ENCODE measurements at regions not wholly inside any gene's neighbourhood (a gene's known extent, or its start where the extent isn't known, plus 50 kb on each side); places are given as distances from the start of the nearest gene placed in this dataset.
"Not testable (repeated sequence)": the region's sequence is repeated elsewhere in the genome, so short reads cannot be mapped to it uniquely, and the experiment has no call there.

DNA sequence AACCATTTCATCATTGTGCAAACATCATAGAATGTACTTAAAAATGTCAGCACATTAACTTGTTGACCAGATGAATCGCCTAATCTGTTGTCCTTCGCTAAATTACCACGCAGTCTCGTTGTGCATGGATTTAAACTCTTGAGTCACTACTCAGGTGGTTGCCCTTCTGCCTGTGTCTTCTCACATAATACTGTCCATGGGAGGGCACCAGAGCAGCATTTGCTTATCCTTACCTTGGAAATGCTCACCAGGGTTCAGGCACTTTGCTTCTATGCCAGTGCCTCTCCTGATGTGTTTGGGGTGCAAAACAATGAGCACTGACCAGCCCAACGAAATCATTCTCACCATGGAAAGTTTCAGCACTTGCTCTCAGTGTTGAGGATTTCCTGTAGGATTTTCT is 559.9 kb downstream of the RWDD3 start:
- DNase-seq: no peak
- Histone ChIP-seq H3K4me1 (ENCODE audit: control insufficient read depth in 1 of 2, insufficient read depth in 2 of 2, low read length in 2 of 2) (no peaks in the 10 kb centered on the region), H3K36me3 (replicated peaks in 1 of 2; ENCODE audit: control insufficient read depth in 1 of 2, insufficient read depth in 2 of 2, low read length in 2 of 2) (no peaks in the 10 kb centered on the region), H3K79me2 (ENCODE audit: insufficient read depth, low read length) (no peaks in the 10 kb centered on the region), H2AFZ (ENCODE audit: insufficient read depth, low read depth, low read length, poor library complexity, severe bottlenecking) (no peak overlapping the region), H3K4me2 (replicated peaks; ENCODE audit: extremely low read depth, low read length, poor library complexity, severe bottlenecking) (no peak overlapping the region), H3K4me3 (replicated peaks in 1 of 3; ENCODE audit: low read depth in 2 of 3, low read length in 3 of 3) (no peak overlapping the region), H3K27me3 (ENCODE audit: control insufficient read depth in 2 of 2, insufficient read depth in 2 of 2, low read length in 2 of 2) (no peaks in the 10 kb centered on the region), H4K20me1 (ENCODE audit: insufficient read depth, low read length) (no peaks in the 10 kb centered on the region), H3K27ac (ENCODE audit: low read depth in 1 of 2, low read length in 2 of 2) (no peak overlapping the region), H3K9ac (ENCODE audit: insufficient read depth, low read length, poor library complexity, severe bottlenecking) (no peak overlapping the region), H3K9me3 (replicated peaks in 1 of 2; ENCODE audit: control insufficient read depth in 1 of 2, insufficient read depth in 1 of 2, low read length in 2 of 2) (peaks cover 14 to 16% of the 10 kb centered on the region in 2 donors)
- Mint-ChIP-seq H3K4me3 (no peak overlapping the region), H3K9me3 (peaks cover 2 to 21% (median 10%) of the 10 kb centered on the region in 7 donors), H3K27me3 (ENCODE audit: low read depth in 3 of 3) (peaks cover 0 to 2% (median 0%) of the 10 kb centered on the region in 3 donors), H3K36me3 (no peaks in the 10 kb centered on the region), H3K27ac (no peak overlapping the region), H3K4me1 (no peaks in the 10 kb centered on the region)
- intact Hi-C loops (cut with micrococcal nuclease): no loop called here
- TF ChIP-seq, protein P1, sequence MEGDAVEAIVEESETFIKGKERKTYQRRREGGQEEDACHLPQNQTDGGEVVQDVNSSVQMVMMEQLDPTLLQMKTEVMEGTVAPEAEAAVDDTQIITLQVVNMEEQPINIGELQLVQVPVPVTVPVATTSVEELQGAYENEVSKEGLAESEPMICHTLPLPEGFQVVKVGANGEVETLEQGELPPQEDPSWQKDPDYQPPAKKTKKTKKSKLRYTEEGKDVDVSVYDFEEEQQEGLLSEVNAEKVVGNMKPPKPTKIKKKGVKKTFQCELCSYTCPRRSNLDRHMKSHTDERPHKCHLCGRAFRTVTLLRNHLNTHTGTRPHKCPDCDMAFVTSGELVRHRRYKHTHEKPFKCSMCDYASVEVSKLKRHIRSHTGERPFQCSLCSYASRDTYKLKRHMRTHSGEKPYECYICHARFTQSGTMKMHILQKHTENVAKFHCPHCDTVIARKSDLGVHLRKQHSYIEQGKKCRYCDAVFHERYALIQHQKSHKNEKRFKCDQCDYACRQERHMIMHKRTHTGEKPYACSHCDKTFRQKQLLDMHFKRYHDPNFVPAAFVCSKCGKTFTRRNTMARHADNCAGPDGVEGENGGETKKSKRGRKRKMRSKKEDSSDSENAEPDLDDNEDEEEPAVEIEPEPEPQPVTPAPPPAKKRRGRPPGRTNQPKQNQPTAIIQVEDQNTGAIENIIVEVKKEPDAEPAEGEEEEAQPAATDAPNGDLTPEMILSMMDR (IDR thresholded peaks at IDR 0.05): no peak
- 93% methylated on average over 3 of the region's 5 CpGs for WGBS (ENCODE audit: insufficient coverage)

DNA sequence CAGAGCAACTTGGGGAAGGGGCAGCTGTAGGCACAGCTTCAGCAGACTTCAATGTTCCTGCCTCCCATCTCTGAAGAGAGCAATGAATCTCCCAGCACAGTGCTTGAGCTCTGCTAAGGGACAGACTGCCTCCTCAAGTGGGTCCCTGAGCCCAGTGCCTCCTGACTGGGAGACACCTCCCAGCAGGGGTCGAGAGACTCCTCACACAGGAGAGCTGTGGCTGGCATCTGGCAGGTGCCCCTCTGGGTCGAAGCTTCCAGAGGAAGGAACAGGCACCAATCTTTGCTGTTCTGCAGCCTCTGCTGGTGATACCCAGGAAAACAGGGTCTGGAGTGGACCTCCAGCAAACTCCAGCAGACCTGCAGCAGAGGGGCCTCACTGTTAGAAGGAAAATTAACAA is 563.8 kb downstream of the RWDD3 start:
- H3K27me3 ChIP-seq (ENCODE audit: control insufficient read depth in 2 of 2, insufficient read depth in 2 of 2, low read length in 2 of 2); H4K20me1 ChIP-seq (ENCODE audit: insufficient read depth, low read length); H3K9ac ChIP-seq (ENCODE audit: insufficient read depth, low read length, poor library complexity, severe bottlenecking); H3K4me3 ChIP-seq (replicated peaks in 1 of 3; ENCODE audit: low read depth in 2 of 3, low read length in 3 of 3); H3K4me3 Mint-ChIP-seq; H3K4me2 ChIP-seq (replicated peaks; ENCODE audit: extremely low read depth, low read length, poor library complexity, severe bottlenecking); H3K4me1 ChIP-seq (ENCODE audit: control insufficient read depth in 1 of 2, insufficient read depth in 2 of 2, low read length in 2 of 2); intact Hi-C loops (cut with micrococcal nuclease); H3K27me3 Mint-ChIP-seq (ENCODE audit: low read depth in 3 of 3); H3K36me3 Mint-ChIP-seq; DNase-seq; H3K27ac Mint-ChIP-seq; H3K4me1 Mint-ChIP-seq; H3K36me3 ChIP-seq (replicated peaks in 1 of 2; ENCODE audit: control insufficient read depth in 1 of 2, insufficient read depth in 2 of 2, low read length in 2 of 2); H3K27ac ChIP-seq (ENCODE audit: low read depth in 1 of 2, low read length in 2 of 2); H3K79me2 ChIP-seq (ENCODE audit: insufficient read depth, low read length); H2AFZ ChIP-seq (ENCODE audit: insufficient read depth, low read depth, low read length, poor library complexity, severe bottlenecking): not testable (repeated sequence)
- 95% methylated on average over 2 of the region's 2 CpGs for WGBS (ENCODE audit: insufficient coverage)
- H3K9me3 ChIP-seq (replicated peaks in 1 of 2; ENCODE audit: control insufficient read depth in 1 of 2, insufficient read depth in 1 of 2, low read length in 2 of 2): peaks cover 14 to 16% of the 10 kb centered on the region in 2 donors
- H3K9me3 Mint-ChIP-seq: peaks cover 9 to 33% (median 15%) of the 10 kb centered on the region in 7 donors

Data from CD14-positive monocyte (primary cell).